ENCODE measurements at regions not wholly inside any gene's neighbourhood (a gene's known extent, or its start where the extent isn't known, plus 50 kb on each side); places are given as distances from the start of the nearest gene placed in this dataset.

- DNase-seq = no peak
Observed at GRCh38 chr12:43169115-43169681, 382.8 kb downstream of the ADAMTS20 start.

GRCh38 chr12:43167691-43168090 lies 384.3 kb downstream of the ADAMTS20 start:
- no peak for DNase-seq

GRCh38 chr12:43165351-43165750 lies 386.7 kb downstream of the ADAMTS20 start:
- DNase-seq = no peak

GRCh38 chr12:43162138-43162537 lies 389.9 kb downstream of the ADAMTS20 start:
- DNase-seq = no peak

- no peak for DNase-seq
Observed at GRCh38 chr12:43159506-43159905, 392.5 kb downstream of the ADAMTS20 start.

- no peak for DNase-seq
Observed at GRCh38 chr12:43158126-43158525, 393.9 kb downstream of the ADAMTS20 start.

- DNase-seq = no peak
Observed at GRCh38 chr12:43155376-43155775, 396.6 kb downstream of the ADAMTS20 start.

GRCh38 chr12:43154498-43155045 lies 397.4 kb downstream of the ADAMTS20 start:
- no peak for DNase-seq

- DNase-seq = no peak
Observed at GRCh38 chr12:43151441-43151981, 400.5 kb downstream of the ADAMTS20 start.

- DNase-seq = no peak
Observed at GRCh38 chr12:43148691-43149090, 403.3 kb downstream of the ADAMTS20 start.

GRCh38 chr12:43147878-43148277 lies 404.1 kb downstream of the ADAMTS20 start:
- DNase-seq = no peak

GRCh38 chr12:43145481-43145880 lies 406.5 kb downstream of the ADAMTS20 start:
- DNase-seq = no peak

- no peak for DNase-seq
Observed at GRCh38 chr12:43143278-43143677, 408.7 kb downstream of the ADAMTS20 start.

- DNase-seq = no peak
Observed at GRCh38 chr12:43132291-43132690, 419.7 kb downstream of the ADAMTS20 start.

GRCh38 chr12:43131301-43131700 lies 420.7 kb downstream of the ADAMTS20 start:
- DNase-seq = no peak

GRCh38 chr12:43127886-43128549 lies 424.0 kb downstream of the ADAMTS20 start:
- no peak for DNase-seq

GRCh38 chr12:43126652-43127375 lies 425.2 kb downstream of the ADAMTS20 start:
- no peak for DNase-seq

GRCh38 chr12:43123461-43123860 lies 428.5 kb downstream of the ADAMTS20 start:
- no peak for DNase-seq

GRCh38 chr12:43120150-43120549 lies 431.9 kb downstream of the ADAMTS20 start:
- DNase-seq = no peak

- no peak for DNase-seq
Observed at GRCh38 chr12:43118881-43119280, 433.1 kb downstream of the ADAMTS20 start.

GRCh38 chr12:43118234-43118633 lies 433.8 kb downstream of the ADAMTS20 start:
- no peak for DNase-seq

- DNase-seq = no peak
Observed at GRCh38 chr12:43117226-43117930, 434.6 kb downstream of the ADAMTS20 start.
